HG03457 (cell line): ENCODE measurements at regions not wholly inside any gene's neighbourhood (a gene's known extent, or its start where the extent isn't known, plus 50 kb on each side); places are given as distances from the start of the nearest gene placed in this dataset.

ENCODE experiments used
- ATAC-seq: cut with Tn5 transposase; IDR thresholded peaks from one replicate; pipeline ENCODE4 v1.9.1; 2021; ENCODE audit warnings: moderate number of reproducible peaks; ENCODE audit not compliant: unreplicated experiment

GRCh38 chr7:16026253-16027020 is 340.0 kb upstream of the MEOX2 start:
- ATAC-seq: no peak

GRCh38 chr7:16025696-16026095 is 339.2 kb upstream of the MEOX2 start:
- no peak for ATAC-seq

- ATAC-seq: no peak
Measured at GRCh38 chr7:16023503-16023902, 337.0 kb upstream of the MEOX2 start.

GRCh38 chr7:16023046-16023445 is 336.6 kb upstream of the MEOX2 start:
- no peak for ATAC-seq

- no peak for ATAC-seq
Measured at GRCh38 chr7:16021851-16022250, 335.4 kb upstream of the MEOX2 start.

- no peak for ATAC-seq
Measured at GRCh38 chr7:16015981-16016380, 329.5 kb upstream of the MEOX2 start.

- no peak for ATAC-seq
Measured at GRCh38 chr7:16014031-16014430, 327.5 kb upstream of the MEOX2 start.

- ATAC-seq: no peak
Measured at GRCh38 chr7:16007911-16008310, 321.4 kb upstream of the MEOX2 start.

- ATAC-seq: no peak
Measured at GRCh38 chr7:16004702-16005101, 318.2 kb upstream of the MEOX2 start.

- ATAC-seq: no peak
Measured at GRCh38 chr7:16001477-16001876, 315.0 kb upstream of the MEOX2 start.

GRCh38 chr7:15998617-15999016 is 312.1 kb upstream of the MEOX2 start:
- no peak for ATAC-seq

GRCh38 chr7:15995027-15995426 is 308.5 kb upstream of the MEOX2 start:
- ATAC-seq: no peak

- ATAC-seq: no peak
Measured at GRCh38 chr7:15989194-15989593, 302.7 kb upstream of the MEOX2 start.

- no peak for ATAC-seq
Measured at GRCh38 chr7:15985587-15986384, 299.3 kb upstream of the MEOX2 start.

GRCh38 chr7:15977663-15978062 is 291.2 kb upstream of the MEOX2 start:
- no peak for ATAC-seq

- no peak for ATAC-seq
Measured at GRCh38 chr7:15972862-15973275, 286.4 kb upstream of the MEOX2 start.

GRCh38 chr7:15967551-15967950 is 281.1 kb upstream of the MEOX2 start:
- no peak for ATAC-seq

- no peak for ATAC-seq
Measured at GRCh38 chr7:15967121-15967520, 280.6 kb upstream of the MEOX2 start.

GRCh38 chr7:15963206-15963605 is 276.7 kb upstream of the MEOX2 start:
- no peak for ATAC-seq

GRCh38 chr7:15954671-15955354 is 268.3 kb upstream of the MEOX2 start:
- no peak for ATAC-seq

GRCh38 chr7:15950299-15950698 is 263.8 kb upstream of the MEOX2 start:
- no peak for ATAC-seq

GRCh38 chr7:15947754-15948153 is 261.3 kb upstream of the MEOX2 start:
- no peak for ATAC-seq
